GM19035 (cell line): ENCODE measurements at regions not wholly inside any gene's neighbourhood (a gene's known extent, or its start where the extent isn't known, plus 50 kb on each side); places are given as distances from the start of the nearest gene placed in this dataset.
"Not testable (repeated sequence)": the region's sequence is repeated elsewhere in the genome, so short reads cannot be mapped to it uniquely, and the experiment has no call there.

Experiments
- ATAC-seq: cut with Tn5 transposase; IDR thresholded peaks from one replicate; pipeline ENCODE4 v1.9.1; 2021; ENCODE audit not compliant: unreplicated experiment

DNA sequence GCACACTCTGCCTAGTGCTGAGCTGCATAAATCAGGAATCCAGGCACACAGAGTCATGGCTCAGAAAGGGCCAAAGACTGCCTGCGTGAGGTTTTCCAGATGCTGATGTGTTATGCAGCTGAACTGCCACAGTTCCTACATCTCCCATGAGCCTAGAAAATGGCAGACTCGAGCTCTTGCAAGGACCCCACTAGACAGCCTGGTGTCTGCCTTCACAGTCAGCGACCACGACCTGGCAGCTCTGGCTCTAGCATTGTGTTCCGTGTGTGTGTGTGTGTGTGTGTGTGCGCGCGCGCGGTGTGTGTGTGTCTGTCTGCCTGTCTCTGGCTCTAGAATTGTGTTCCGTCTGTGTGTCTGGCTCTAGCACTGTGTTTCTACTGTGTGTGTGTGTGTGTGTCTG lies 203.6 kb upstream of the AGTR2 start:
- ATAC-seq = no peak

DNA sequence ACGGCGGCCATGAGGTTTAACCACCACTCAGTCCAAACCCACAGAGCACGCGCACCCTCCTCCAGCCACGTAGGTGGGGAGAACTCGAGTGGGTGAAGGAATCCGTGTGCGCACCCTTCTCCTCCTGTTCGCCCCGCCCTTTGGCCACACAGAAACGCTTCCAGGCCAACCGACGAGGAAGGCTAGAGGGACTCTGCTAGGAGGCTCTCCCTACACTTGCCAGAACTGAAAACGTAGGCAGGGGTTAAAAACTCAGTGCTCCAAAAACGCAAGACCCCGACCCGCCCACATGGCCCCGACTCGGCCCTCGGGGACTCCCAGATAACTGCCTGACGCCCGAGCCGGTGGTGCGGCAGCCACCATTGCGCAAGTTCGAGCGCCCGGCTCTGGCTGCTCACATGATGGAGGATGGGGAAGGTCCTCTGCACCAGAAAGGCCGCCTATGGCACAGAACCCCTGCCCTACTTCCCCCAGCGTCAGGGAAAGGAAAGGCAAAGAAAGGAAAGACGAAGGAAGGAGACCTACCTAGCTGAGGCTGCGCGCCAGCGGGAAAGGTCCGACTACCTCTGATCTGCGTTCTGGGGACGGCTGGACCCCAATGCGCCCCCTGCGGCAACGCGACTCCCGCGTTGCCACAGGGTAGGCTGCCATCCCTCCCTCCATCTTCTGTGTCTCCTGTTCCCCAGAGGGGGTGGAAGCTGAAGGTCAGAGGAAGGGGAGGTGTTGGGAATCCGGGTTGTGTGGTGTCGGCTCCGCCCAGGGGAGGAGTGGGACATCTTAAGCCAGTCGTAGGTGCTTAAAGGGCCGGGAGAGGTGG lies 201.9 kb upstream of the AGTR2 start:
- ATAC-seq = no peak

DNA sequence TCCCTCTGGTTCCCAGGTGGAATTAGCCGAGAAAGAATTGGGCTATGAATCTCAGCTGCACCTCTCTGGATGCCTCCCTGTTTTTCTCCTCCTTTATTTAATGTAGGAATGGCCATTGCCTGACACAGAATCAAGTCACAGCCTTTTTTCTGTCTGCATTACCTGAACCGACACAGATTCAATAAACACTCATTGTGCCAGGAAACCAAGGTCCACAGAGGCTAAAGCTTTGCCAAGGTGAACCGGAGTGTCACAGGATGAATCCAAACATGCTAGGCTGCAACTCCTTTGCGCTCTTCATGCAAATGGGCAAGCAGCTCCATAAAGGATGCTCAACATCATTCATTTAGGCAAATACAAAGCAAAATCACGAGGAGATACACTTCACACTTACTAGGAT lies 199.8 kb upstream of the AGTR2 start:
- no peak for ATAC-seq

DNA sequence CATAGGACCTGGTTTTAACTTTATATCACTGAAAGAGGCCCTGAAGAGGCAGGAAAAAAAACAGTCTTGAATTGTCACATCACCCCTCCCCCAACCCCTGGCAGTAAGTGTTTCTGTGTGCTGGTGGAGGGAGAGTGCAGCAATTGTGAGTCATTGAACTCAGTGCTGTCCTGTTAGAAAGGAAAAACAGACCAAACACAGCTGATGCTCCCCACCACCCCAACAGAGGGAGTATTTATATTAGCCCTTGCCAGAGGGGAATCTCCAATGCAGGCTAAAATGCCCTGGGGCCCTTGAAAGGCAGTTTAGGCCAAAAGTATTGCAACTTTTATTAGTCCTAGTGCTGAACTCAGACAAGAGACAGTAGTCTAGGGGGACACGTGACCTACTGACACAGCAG lies 197.8 kb upstream of the AGTR2 start:
- no peak for ATAC-seq

DNA sequence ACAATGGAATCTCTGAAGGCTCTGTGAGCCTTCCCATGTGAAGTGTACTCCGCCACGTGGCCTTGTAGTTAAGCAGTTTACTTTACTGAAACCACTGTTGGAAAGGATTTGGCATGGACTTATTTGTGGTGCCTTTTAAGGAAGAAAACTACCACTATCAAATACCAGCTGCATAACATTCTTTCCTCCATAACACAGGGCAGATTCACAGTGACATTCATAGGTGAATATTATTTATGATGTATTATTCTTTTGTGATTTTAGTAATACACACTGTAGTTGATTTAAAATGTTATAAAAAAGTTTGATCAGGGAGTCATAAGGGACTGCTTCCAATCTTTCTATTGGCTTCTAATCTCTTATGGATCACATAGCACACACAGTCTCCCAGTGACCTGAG lies 192.5 kb upstream of the AGTR2 start:
- no peak for ATAC-seq

DNA sequence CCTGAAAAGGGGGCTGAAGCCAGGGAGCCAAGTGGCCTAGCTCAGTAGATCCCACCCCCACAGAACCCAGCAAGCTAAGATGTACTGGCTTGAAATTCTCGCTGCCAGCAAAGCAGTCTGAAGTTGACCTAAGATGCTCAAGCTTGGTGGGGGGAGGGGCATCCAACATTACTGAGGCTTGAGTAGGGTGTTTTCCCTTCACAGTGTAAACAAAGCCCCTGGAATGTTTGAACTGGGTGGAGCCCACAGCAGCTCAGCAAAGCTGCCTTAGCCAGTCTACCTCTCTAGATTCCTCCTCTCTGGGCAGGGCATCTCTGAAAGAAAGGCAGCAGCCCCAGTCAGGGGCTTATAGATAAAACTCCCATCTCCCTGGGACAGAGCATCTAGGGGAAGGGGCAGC lies 187.4 kb upstream of the AGTR2 start:
- not testable (repeated sequence) for ATAC-seq

DNA sequence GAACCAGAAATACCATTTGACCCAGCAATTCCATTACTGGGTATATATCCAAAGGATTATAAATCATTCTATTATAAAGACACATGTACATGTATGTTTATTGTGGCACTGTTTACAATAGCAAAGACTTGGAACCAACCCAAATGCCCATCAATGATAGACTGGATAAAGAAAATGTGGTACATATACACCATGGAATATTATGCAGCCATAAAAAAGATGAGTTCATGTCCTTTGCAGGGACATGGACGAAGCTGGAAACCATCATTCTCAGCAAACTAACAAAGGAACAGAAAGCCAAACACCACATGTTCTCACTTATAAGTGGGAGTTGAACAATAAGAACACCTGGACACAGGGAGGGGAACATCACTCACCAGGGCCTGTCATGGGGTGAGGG lies 183.1 kb upstream of the AGTR2 start:
- ATAC-seq = not testable (repeated sequence)

DNA sequence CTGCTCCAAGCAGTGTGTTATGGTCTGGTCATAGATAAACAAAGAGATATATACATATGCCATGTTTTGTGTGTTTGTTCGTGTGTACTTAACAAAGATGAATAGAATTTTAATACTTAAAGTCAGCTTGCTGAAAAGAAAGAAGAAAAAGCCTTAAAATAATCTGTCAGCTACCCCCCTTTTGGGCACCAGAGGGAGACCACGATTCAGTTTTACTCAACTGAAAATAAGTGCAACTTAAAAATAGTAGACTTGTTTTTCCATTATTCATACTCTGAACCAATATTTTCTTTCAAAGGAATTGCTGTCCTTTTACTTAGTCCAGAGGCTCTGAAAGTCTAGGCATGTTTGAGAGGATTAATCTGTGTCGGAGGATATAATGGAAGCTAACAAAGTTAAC lies 181.7 kb upstream of the AGTR2 start:
- ATAC-seq = no peak

DNA sequence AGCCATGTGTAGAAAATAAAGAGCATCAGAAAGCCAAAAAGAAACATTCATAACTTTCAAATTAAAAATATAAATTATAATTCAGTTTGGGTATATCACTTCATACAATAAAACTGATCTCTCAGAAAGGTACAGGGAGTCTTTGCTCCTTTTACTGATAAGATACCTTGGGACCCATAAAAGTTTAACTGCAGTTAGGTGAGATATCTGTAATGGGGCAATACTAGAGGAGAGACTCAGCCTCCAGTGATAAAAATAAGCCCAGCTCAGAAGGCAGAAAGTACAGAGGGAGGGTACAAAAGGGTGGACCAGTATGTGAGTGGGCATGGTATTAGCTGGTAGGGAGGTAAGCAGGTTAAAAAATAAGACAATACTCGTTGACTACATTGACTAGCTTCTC lies 180.9 kb upstream of the AGTR2 start:
- no peak for ATAC-seq

DNA sequence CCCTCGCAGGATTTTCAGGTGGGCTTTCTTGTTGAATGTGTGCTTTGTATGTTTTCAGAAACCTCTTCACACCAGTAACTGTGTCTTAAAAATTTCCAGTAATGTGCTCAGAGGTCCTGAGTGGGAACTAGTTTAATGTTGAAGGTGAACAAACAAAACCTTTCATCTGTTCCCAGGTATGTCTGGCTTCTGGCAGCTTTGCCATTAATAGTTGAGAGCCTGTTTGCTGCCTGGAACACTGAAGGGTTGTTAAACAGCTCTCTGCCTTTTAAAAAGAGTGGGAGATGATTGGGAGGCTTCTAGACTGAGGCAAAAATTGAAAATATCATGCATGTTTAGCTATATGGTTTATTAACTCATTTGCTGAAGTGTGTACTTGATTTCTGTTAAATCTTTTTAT lies 161.2 kb upstream of the AGTR2 start:
- ATAC-seq = no peak

DNA sequence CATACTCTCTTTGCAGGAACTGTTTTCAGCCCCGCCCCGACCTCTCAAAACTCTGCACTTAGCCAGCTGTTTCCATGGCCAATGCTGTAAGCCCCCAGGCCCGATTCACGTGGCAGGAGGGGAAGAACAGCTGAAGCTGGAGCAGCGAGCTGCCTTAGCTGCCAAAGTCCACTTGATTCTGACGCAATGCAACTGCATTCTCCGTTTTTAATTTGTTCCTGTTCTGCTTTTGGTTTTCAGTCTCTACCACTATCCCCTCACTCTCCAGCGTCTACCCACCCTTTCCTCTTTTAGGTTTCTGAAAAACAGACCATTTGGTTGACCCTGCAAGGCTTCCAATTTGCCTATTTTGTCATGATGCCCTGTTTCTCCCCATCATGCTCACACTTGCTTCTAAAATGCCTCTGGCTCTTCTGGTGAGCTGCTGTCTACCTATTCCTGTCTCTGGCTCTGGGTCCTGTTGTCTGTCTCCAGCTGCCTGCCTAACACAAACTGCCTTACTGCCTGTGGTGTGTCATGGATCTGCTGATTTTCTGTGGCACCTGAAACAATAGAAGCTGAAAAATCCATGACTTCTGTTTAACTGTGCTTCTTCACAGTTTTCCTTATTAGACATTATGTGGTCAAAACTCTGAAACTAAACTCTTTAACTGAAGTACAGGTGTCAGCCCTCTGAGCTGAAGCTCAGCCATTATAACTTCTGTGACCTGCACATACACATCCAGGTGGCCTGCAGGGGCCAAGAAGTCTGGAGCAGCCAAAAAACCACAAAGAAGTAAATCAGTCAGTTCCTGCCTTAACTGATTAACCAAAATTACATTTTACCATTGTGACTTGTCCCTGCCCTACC lies 160.5 kb upstream of the AGTR2 start:
- ATAC-seq = peak; percentile 65

DNA sequence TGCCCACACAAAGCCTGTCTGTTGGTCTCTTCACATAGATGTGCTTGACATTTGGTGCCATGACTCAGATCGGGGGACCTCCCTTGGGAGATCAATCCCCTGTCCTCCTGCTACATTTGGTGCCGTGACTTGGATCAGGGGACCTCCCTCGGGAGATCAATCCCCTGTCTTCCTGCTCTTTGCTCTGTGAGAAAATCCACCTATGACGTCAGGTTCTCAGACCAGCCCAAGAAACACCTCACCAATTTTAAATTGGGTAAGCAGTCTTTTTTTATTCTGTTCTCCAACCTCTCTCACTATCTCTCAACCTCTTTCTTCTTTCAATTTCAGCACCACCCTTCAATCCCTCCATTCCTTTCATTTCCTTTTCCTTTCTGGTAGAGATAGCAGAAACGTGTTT lies 159.6 kb upstream of the AGTR2 start:
- no peak for ATAC-seq

DNA sequence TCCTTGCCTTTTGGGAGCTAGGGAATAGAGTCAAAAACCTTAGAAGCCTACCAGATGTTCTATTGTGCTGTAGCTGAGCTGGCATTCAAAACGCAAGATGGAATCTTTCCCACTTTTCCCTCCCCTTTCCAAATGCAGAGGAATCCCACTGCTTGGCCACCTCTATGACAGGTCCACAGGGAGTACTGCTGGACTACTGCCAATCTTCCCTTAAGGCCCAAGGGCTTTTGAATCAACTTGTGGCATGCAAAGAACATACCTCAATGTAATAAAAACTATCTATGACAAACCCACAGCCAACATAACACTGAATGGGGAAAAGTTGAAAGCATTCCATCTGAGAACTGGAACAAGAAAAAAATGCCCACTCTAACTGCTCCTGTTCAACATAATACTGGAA lies 139.2 kb upstream of the AGTR2 start:
- no peak for ATAC-seq
